ENCODE measurements at regions not wholly inside any gene's neighbourhood (a gene's known extent, or its start where the extent isn't known, plus 50 kb on each side); places are given as distances from the start of the nearest gene placed in this dataset.

DNA sequence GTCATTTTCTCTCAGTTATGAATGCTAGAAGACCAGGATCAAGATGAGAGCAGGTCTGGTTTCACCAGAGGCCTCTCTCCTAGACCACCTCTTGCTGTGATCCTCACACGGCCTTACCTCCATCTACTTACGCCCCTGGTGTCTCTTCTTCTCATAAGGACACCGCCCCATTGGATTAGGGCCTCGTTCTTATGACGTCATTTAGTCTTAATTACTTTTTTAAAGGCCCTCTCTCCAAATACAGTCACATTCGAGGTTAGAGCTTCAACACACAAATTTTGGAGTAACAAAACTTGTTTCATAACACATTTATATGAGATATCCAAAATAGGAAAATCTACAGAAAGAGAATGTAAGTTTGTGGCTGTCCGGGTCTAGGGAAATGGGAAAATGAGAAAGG, 391.0 kb upstream of the PITX2 start:
- TF ChIP-seq, protein P1, sequence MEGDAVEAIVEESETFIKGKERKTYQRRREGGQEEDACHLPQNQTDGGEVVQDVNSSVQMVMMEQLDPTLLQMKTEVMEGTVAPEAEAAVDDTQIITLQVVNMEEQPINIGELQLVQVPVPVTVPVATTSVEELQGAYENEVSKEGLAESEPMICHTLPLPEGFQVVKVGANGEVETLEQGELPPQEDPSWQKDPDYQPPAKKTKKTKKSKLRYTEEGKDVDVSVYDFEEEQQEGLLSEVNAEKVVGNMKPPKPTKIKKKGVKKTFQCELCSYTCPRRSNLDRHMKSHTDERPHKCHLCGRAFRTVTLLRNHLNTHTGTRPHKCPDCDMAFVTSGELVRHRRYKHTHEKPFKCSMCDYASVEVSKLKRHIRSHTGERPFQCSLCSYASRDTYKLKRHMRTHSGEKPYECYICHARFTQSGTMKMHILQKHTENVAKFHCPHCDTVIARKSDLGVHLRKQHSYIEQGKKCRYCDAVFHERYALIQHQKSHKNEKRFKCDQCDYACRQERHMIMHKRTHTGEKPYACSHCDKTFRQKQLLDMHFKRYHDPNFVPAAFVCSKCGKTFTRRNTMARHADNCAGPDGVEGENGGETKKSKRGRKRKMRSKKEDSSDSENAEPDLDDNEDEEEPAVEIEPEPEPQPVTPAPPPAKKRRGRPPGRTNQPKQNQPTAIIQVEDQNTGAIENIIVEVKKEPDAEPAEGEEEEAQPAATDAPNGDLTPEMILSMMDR (IDR thresholded peaks at IDR 0.05) = no peak
- no peak for TF ChIP-seq EP300 (IDR thresholded peaks at IDR 0.05)
- TF ChIP-seq POLR2A (IDR thresholded peaks at IDR 0.05) = no peak
- H3K27me3 ChIP-seq = no peaks in the 10 kb centered on the region
- 83 to 88% (median 86%) methylated on average over 7 of the region's 7 CpGs for WGBS, 3 donors
- H3K36me3 ChIP-seq = no peaks in the 10 kb centered on the region
- no peak overlapping the region for H3K27ac ChIP-seq
- intact Hi-C loops (cut with DNase I) = no loop called here
- H3K9me3 ChIP-seq = no peaks in the 10 kb centered on the region
- no peak overlapping the region for H3K4me3 ChIP-seq
- no peak for DNase-seq
- no peaks in the 10 kb centered on the region for H3K4me1 ChIP-seq (ENCODE audit: insufficient read depth)

DNA sequence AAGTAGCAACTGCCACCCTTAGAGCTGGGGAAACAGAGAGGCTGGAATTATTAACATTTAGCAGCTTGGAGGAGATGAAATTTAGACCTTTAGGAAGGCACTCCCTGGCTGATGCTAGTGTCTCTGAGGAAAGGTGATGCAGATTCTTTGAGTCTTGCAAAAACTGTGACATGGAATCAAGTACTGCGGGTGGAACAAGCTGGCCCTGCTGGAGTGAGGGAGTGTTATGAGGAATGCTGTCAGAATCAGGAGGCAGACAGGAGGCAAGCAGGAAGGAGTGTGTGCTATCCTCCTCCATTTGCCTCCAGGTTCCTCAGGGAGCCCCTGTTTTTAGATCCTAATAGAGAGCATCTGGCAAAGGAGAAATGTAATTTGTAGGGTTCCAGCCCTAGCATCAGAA, 391.7 kb upstream of the PITX2 start:
- TF ChIP-seq EP300 (IDR thresholded peaks at IDR 0.05) = no peak
- TF ChIP-seq, protein P1 (IDR thresholded peaks at IDR 0.05) = no peak
- no peak for TF ChIP-seq POLR2A (IDR thresholded peaks at IDR 0.05)
- Histone ChIP-seq H3K4me3 (no peak overlapping the region), H3K27ac (no peak overlapping the region), H3K9me3 (no peaks in the 10 kb centered on the region), H3K27me3 (no peaks in the 10 kb centered on the region), H3K4me1 (ENCODE audit: insufficient read depth) (no peaks in the 10 kb centered on the region), H3K36me3 (no peaks in the 10 kb centered on the region)
- intact Hi-C loops (cut with DNase I) = no loop called here
- WGBS, 3 donors = 76 to 81% (median 80%) methylated on average over 1 of the region's 1 CpG
- no peak for DNase-seq

DNA sequence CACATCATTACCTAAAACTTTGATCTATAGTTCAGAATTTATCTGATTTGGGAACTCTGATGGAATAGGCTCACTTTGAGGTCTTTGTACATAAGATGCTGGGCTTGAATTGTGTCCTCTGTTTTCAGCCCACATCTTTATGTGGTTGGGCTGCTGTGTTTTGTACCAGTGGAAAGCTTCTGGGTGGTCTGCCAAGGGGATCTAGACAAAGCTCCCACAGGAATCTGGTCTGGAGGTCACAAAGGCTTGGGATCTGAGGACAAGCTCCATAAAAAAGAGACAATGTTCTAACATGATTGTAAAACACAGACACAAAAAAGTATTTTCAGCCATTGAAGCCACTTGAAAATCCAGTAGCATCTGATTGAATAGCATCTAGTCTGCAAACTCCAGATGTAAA, 393.5 kb upstream of the PITX2 start:
- Histone ChIP-seq H3K4me1 (ENCODE audit: insufficient read depth) (no peaks in the 10 kb centered on the region), H3K4me3 (no peak overlapping the region), H3K9me3 (no peaks in the 10 kb centered on the region), H3K27ac (no peak overlapping the region), H3K36me3 (no peaks in the 10 kb centered on the region), H3K27me3 (no peaks in the 10 kb centered on the region)
- intact Hi-C loops (cut with DNase I) = no loop called here
- DNase-seq = no peak
- TF ChIP-seq EP300 (IDR thresholded peaks at IDR 0.05) (no peak), POLR2A (IDR thresholded peaks at IDR 0.05) (no peak)
- TF ChIP-seq, protein P1 (IDR thresholded peaks at IDR 0.05) = no peak

DNA sequence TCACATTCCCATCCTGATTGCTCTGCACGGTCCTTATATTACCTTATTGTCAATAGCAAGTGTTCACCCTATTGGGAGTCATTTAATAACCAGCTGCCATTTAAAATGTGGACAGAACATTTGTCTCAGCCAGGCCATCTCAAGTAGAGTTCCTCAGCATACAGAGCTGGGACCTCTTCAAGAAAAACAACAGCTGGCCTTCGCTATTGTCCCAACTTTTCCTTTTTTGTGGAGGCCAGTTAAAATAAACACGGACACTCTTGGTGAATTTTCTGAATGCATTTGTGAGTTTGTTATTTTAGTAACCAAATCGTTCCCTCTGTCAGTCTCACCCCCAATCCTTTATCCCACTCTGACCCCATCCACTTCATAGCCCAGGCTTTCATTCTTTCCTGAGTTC, 395.3 kb upstream of the PITX2 start:
- Histone ChIP-seq H3K9me3 (no peaks in the 10 kb centered on the region), H3K4me1 (ENCODE audit: insufficient read depth) (no peaks in the 10 kb centered on the region), H3K27me3 (no peaks in the 10 kb centered on the region), H3K36me3 (no peaks in the 10 kb centered on the region), H3K4me3 (no peak overlapping the region), H3K27ac (no peak overlapping the region)
- WGBS, 3 donors = 38 to 57% (median 40%) methylated on average over 4 of the region's 4 CpGs
- TF ChIP-seq, protein P1 (IDR thresholded peaks at IDR 0.05) = no peak
- TF ChIP-seq POLR2A (IDR thresholded peaks at IDR 0.05) = no peak
- TF ChIP-seq EP300 (IDR thresholded peaks at IDR 0.05) = no peak
- intact Hi-C loops (cut with DNase I) = no loop called here
- DNase-seq = no peak

DNA sequence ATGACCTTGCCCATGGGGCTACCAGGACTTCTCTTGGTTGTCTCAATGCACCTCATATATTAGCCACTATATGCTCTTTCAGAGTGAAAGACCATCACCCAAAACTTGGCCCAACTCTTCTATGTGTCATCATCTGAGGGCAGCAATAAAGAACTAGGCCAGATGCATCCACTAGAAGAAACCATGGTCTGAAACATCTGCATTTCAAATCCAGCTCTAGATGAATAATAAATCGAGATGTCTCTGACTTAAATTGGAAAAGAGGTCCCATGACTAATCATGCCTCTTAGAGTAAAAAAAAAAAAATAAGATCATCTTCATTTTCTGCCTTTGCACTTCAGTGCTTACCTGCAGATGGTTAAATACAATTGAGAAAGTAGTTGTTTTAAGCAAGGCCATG, 397.6 kb upstream of the PITX2 start:
- intact Hi-C loops (cut with DNase I) = no loop called here
- no peak for DNase-seq
- Histone ChIP-seq H3K27me3 (no peaks in the 10 kb centered on the region), H3K4me3 (no peak overlapping the region), H3K27ac (no peak overlapping the region), H3K9me3 (no peaks in the 10 kb centered on the region), H3K4me1 (ENCODE audit: insufficient read depth) (no peaks in the 10 kb centered on the region), H3K36me3 (no peaks in the 10 kb centered on the region)
- no peak for TF ChIP-seq POLR2A (IDR thresholded peaks at IDR 0.05)
- no peak for TF ChIP-seq EP300 (IDR thresholded peaks at IDR 0.05)
- TF ChIP-seq, protein P1 (IDR thresholded peaks at IDR 0.05) = no peak
- 79 to 98% (median 91%) methylated on average over 1 of the region's 1 CpG for WGBS, 3 donors
